DND-41 (cell line): ENCODE measurements at regions not wholly inside any gene's neighbourhood (a gene's known extent, or its start where the extent isn't known, plus 50 kb on each side); places are given as distances from the start of the nearest gene placed in this dataset.

ENCODE experiments used
- CTCF ChIP-seq: IDR thresholded peaks from 2 replicates; pipeline ENCODE4 v1.5.1; 2012; ENCODE audit warnings: borderline replicate concordance, low read length, moderate library complexity, mild to moderate bottlenecking; ENCODE audit not compliant: poor library complexity, severe bottlenecking; ENCODE audit errors: extremely low read depth
- EZH2 ChIP-seq: IDR thresholded peaks from 3 replicates; pipeline ENCODE4 v1.6.1; 2012; ENCODE audit warnings: borderline replicate concordance, low read depth, mild to moderate bottlenecking, moderate library complexity, low read length, inconsistent platforms; ENCODE audit not compliant: severe bottlenecking

GRCh38 chr5:98723061-98723460, 50.4 kb upstream of the RGMB start:
- TF ChIP-seq EZH2 = no peak
- no peak for TF ChIP-seq CTCF
